Stimulated activated CD8-positive, alpha-beta memory T cell treated with anti-CD3 and anti-CD28 coated beads, Interleukin-4, amount 100 ng/mL, for 48 hours (primary cell): ENCODE measurements at regions not wholly inside any gene's neighbourhood (a gene's known extent, or its start where the extent isn't known, plus 50 kb on each side); places are given as distances from the start of the nearest gene placed in this dataset.
"Not testable (repeated sequence)": the region's sequence is repeated elsewhere in the genome, so short reads cannot be mapped to it uniquely, and the experiment has no call there.

Experiments used
- DNase-seq: peaks from one replicate; pipeline ENCODE4 v3.0.0-alpha.2; 2020

DNA sequence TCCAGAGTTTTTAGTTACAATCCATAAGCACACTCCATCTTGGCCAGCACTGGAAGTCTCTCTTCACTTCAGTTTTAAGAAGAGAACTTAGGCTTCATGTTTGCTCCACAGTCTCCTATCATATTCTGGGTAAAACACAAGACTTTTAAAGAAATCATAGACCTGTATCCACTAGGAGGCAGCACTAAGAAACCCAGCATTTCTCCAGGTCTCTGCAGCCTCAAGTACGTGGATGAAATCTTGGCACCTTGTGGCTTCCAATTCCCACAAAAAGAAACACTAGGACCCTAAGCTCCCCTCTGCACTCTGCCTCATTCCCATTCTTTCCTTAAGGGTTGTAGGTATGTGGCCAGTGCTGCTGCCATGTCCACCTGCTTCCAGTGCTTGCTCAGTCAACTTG, 367.3 kb upstream of the CASK start:
- DNase-seq: no peak

DNA sequence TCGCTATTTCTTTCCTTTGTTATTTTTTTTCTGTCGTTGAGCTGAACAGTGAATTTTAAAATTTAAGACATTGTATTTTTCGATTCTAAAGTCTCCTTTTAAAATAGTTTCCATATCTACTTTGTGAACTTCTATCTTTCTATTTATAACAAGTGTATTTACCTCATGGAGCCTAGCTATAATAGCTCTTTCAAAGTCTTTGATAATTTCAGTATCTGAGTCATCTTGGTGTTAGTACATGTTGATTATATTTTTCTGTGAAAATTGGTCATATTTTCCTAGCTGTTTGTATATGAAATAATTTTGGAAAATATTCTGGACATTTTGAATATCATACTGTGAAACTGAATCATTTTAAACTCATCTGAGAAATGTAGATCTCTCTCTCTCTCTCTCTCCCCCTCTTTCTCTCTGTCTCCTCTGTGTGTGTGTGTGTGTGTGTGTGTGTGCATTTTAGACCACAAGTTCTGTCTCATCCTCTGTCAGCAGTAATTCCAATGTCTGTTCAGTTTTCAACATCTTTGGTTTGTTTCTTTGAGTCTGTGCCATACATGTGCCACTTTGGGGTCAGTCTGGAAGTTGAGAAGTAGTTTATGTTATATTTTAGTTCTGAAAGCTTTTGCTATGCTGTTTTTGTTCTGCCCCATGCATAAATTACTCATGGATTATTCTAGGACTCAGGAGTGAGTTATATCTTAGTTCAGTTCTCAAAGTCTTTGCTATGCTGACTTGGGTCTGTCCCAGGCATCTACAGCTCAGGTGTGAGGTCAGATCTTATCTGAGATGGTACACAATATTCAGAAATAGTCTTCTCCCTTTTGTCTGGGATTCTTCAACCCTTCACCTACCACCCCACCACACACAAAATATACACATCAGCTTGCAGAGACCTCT, 366.4 kb upstream of the CASK start:
- DNase-seq: no peak

DNA sequence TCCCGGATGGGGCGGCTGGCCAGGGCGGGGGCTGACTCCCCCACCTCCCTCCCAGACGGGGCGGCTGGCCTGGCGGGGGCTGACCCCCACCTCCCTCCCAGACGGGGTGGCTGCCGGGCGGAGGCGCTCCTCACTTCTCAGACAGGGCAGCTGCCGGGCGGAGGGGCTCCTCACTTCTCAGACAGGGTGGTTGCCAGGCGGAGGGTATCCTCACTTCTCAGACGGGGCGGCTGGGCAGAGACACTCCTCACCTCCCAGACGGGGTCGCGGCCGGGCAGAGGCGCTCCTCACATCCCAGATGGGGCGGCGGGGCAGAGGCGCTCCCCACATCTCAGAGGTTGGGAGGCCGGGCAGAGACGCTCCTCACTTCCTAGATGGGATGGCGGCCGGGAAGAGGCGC, 362.3 kb upstream of the CASK start:
- not testable (repeated sequence) for DNase-seq

DNA sequence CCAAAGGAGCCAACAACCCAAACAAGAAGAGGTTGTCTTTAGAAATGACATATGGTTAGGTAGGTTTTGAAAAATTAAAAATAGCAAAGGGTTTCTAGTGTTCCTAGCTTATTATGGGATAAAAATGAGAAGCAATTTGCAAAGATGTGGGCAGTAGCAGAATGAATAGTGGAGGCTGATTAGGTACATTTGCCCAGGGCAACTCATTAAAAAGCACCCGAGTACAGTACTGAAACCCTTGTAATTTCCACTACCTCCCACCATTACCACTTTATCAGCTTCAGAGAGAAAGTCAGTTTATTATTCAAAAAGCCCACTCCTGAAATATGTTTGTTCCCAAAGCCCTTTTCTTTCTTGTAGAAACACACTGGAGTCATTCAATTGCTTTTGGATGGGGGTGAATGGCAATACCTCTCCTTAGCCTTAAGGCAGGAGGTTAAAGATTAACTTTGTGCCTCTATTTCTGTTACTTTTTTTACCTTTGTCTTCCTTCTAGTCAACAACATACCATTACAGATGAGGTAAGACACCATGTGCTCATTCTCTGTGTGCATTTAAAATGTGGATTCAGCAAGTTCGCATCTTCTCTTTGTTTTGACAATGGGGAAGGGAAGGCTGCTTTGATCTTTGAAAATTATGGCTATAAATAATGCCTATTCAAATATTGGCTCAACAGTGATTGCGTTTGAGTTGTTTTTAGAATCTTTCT, 353.8 kb upstream of the CASK start:
- no peak for DNase-seq

DNA sequence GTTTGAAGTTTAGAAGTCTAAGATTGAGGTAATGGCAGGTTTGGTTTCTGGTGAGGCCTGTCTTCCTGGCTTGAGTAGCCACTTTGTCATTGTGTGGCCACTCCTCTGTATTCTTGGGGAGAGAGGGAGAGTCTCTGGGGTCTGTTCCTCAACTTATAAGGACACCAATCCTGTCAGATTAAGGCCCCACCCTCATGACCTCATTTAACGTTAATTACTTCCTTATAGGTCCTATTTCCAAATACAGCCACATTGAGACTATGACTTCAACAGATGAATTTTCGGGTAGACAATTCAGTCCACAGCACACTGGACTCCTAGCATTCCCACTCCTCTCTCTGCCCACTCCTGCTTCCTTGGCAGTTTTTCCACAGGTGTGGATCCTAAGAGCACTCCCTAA, 350.8 kb upstream of the CASK start:
- DNase-seq: no peak

GRCh38 chrX:42273387-42273786, 350.0 kb upstream of the CASK start:
- DNase-seq: no peak

DNA sequence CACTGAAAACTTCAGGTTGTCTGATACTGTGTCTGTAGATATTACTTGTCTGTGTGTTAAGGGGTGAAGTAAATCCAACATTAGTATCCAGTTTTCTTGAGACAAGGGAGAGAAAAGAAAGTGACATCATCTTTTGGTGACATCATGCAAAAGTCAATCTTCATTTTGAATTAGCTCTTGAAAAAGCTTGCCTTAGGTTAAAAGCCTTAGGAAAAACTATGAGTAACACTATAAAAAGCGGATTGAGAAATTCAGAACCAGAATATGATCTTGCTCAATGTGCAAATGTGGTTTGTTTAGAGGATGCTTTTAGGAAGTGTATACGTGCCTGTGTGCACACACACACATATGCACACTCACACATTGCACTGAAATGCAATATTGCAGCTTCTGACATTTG, 345.8 kb upstream of the CASK start:
- no peak for DNase-seq

DNA sequence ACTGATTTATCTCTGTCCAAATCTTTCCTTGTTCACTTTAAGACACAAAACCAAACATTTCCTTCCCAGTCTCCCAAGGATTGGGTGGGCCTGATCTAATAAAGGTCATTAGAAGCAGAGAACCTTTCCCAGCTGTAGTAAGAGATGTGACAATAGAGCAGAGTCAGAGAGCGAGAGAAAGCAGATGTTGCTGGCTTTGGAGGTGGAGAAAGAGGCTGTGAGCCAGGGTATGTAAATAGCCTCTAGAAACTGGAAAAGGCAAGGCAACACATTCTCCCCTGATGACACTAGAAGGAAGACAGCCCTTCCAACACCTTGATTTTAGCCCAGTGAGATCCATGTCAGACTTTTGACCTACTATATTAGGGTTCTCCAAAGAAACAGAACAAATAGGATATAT, 337.5 kb upstream of the CASK start:
- no peak for DNase-seq

GRCh38 chrX:42248226-42248625, 324.9 kb upstream of the CASK start:
- DNase-seq: no peak

- no peak for DNase-seq
These were observed 323.9 kb upstream of the CASK start for GRCh38 chrX:42247241-42247640.

DNA sequence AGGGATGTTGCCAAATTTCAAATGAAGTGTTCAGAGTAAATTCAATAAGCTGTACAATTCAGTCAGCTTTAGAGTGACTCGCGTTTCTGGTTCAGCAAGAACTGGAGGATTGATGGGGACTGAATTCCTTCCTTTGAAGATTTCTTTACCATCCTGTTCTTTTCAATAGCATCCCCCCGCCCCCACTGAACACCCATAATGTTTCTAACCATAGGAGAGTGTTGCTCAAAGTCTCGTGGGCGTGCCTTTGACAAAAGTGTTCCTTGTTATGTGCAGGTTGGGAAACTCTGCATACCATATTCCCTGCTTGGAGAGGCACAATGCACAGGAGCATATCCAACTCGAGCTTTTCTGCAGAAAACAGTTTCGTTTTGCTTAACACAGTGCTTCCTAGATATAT, 323.5 kb upstream of the CASK start:
- DNase-seq: no peak

- DNase-seq: no peak
These were observed 318.6 kb upstream of the CASK start for GRCh38 chrX:42242004-42242403.

DNA sequence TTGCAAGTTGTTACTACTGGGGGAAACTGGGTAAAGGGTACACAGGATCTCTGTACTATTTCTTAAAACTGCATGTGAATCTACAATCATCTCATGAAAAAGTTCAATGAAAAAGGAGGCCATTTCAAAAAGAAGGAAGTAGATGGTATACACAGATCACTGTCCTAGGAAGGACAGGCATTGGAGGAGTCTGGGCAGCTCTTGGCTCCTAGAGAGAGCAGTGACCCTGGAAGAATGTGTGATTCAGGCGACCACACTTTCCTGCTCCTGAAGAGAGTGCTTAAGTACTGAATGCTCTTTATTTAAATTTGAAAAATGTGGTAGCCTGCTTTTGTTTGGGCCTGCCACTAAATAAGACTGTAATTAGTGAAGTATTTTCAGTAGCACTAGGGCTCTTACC, 318.1 kb upstream of the CASK start:
- DNase-seq: no peak

- no peak for DNase-seq
These were observed 314.6 kb upstream of the CASK start for GRCh38 chrX:42237956-42238355.

DNA sequence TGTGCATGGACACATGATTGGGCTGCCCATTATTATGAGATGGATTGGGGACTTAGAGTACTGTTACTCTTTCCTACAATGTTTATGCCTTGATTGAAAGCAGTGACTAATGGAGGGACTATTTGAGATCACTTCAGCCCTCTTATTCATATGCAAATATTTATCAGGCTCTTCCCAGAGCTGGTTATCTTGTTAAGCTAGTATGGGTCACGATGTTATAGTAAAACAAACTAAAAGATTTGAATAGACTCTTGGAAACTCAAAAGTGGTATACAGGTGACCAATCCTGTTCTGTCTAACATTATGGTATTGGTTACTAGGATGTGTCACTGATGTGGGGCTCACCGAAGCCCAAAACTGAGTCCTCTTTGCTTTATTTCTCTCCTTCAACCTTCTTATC, 306.2 kb upstream of the CASK start:
- no peak for DNase-seq

GRCh38 chrX:42220666-42221065, 297.3 kb upstream of the CASK start:
- no peak for DNase-seq

GRCh38 chrX:42220083-42220482, 296.7 kb upstream of the CASK start:
- no peak for DNase-seq

DNA sequence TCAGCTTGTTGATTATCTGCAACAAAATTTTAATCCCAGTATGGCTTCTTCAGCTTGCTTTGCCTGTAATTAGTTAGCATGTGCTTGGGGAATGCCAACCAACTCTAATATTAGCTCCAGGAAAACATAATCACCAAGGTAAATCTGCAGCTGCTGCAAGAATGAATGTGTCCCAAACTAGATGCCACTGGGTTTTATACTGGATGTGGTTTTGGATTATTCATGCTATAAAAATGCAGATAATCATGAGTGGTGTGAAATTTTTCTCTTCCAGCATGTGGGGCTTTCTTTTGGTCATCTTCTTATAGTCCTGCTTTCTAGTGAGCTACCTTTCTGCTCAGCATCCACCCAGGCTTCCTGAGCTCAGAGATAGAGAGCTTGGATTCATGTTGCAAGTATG, 295.9 kb upstream of the CASK start:
- no peak for DNase-seq

DNA sequence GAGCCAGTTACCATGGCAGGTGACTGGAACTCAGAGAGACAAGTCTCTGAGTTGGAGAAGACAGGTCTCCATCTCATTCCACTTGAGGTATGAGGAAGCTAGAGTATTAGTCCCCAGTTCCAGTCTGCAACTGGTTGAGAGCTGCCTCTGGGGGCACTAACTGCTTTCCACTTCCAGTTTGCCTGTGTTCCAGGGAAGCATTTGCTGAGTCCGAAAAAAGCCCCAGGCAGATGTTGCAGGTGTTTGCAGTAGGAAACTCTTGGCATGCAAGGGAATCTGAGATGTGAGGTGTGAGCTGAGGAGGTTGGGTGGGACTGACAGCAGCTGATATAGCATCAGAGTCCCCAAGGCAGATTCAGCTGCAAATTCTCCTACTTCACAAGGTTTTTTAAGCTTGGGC, 272.2 kb upstream of the CASK start:
- DNase-seq: no peak

GRCh38 chrX:42189576-42189975, 266.2 kb upstream of the CASK start:
- DNase-seq: no peak

- no peak for DNase-seq
These were observed 265.4 kb upstream of the CASK start for GRCh38 chrX:42188730-42189129.

DNA sequence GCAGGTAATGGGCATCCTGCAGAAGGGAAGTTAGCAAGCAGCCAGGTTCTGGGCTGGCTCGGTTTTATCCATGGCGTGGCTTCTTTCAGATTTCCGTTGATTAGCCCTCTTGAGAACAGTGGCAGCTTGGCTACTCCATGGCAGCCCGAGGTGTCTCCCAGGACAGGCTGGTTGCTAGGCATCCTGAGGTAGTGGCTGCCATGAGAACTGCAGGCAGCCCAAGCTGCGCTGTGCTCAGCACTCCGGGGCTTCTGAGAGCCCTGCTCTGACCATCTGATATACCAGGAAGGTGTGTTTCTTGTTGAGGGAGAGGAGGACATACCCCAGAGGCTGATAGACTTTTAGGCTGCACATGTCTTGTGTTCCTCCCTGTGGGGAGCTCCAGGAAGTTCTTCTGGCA, 253.4 kb upstream of the CASK start:
- no peak for DNase-seq

- DNase-seq: no peak
These were observed 252.5 kb upstream of the CASK start for GRCh38 chrX:42175843-42176242.

DNA sequence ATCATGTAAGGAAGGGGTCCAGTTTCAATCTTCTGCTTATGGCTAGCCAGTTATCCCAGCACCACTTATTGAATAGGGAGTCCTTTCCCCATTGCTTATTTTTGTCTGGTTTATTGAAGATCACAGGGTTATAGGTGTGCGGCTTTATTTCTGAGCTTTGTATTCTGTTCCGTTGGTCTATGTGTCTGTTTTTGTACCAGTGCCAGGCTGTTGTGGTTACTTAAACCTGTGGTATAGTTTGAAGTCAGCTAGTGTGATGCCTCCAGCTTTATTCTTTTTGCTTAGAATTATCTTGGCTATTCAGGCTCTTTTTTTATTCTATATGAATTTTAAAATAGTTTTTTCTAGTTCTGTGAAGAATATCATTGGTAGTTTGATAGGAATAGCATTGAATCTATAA, 234.6 kb upstream of the CASK start:
- DNase-seq: not testable (repeated sequence)

GRCh38 chrX:42151808-42152207, 228.5 kb upstream of the CASK start:
- no peak for DNase-seq
